ENCODE measurements at regions not wholly inside any gene's neighbourhood (a gene's known extent, or its start where the extent isn't known, plus 50 kb on each side); places are given as distances from the start of the nearest gene placed in this dataset.

GRCh38 chr1:221827307-221827642, 85.4 kb upstream of the DUSP10 start:
- TF ChIP-seq, protein P1, sequence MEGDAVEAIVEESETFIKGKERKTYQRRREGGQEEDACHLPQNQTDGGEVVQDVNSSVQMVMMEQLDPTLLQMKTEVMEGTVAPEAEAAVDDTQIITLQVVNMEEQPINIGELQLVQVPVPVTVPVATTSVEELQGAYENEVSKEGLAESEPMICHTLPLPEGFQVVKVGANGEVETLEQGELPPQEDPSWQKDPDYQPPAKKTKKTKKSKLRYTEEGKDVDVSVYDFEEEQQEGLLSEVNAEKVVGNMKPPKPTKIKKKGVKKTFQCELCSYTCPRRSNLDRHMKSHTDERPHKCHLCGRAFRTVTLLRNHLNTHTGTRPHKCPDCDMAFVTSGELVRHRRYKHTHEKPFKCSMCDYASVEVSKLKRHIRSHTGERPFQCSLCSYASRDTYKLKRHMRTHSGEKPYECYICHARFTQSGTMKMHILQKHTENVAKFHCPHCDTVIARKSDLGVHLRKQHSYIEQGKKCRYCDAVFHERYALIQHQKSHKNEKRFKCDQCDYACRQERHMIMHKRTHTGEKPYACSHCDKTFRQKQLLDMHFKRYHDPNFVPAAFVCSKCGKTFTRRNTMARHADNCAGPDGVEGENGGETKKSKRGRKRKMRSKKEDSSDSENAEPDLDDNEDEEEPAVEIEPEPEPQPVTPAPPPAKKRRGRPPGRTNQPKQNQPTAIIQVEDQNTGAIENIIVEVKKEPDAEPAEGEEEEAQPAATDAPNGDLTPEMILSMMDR (IDR thresholded peaks at IDR 0.05; ENCODE audit: control extremely low read depth in 1 of 3, insufficient read depth in 1 of 3, low read depth in 1 of 3, low read length in 3 of 3) = no peak
- TF ChIP-seq SUZ12 (IDR thresholded peaks at IDR 0.05; ENCODE audit: low read length) (no peak), SP4 (IDR thresholded peaks at IDR 0.05; ENCODE audit: low read length) (no peak), POLR2A (IDR thresholded peaks at IDR 0.05; ENCODE audit: control extremely low read depth in 1 of 2, low read depth in 2 of 2, low read length in 2 of 2) (no peak), EP300 (IDR thresholded peaks at IDR 0.05; ENCODE audit: borderline replicate concordance in 1 of 2, low read depth in 2 of 2, low read length in 2 of 2) (no peak), ZNF274 (IDR thresholded peaks at IDR 0.05; ENCODE audit: borderline replicate concordance, extremely low read depth, low read length) (no peak), EGR1 (IDR thresholded peaks at IDR 0.05; ENCODE audit: borderline replicate concordance, low read depth, low read length) (no peak), GTF2F1 (IDR thresholded peaks at IDR 0.05; ENCODE audit: borderline replicate concordance, low read depth, low read length) (no peak)

Measured in H1 (cell line).